NCI-H1930 (cell line): ENCODE measurements at regions not wholly inside any gene's neighbourhood (a gene's known extent, or its start where the extent isn't known, plus 50 kb on each side); places are given as distances from the start of the nearest gene placed in this dataset.
A peak's percentile ranks its signal among the peaks of the same experiment; 100 is the strongest.

ENCODE experiments used
- DNase-seq, 2 experiments: peaks; one replicate each; lab custom pipeline; 2025; lab: John Stamatoyannopoulos, UW

- DNase-seq = no peak
These were observed 526.9 kb upstream of the SGCG start for GRCh38 chr13:22653866-22654265.

GRCh38 chr13:22655106-22655852 lies 525.5 kb upstream of the SGCG start:
- DNase-seq = no peak

- no peak for DNase-seq
These were observed 518.0 kb upstream of the SGCG start for GRCh38 chr13:22662771-22663170.

- no peak for DNase-seq
These were observed 515.3 kb upstream of the SGCG start for GRCh38 chr13:22665506-22665905.

- DNase-seq = no peak
These were observed 490.0 kb upstream of the SGCG start for GRCh38 chr13:22690756-22691155.

GRCh38 chr13:22693691-22694090 lies 487.1 kb upstream of the SGCG start:
- no peak for DNase-seq

GRCh38 chr13:22696433-22696832 lies 484.3 kb upstream of the SGCG start:
- DNase-seq = no peak

GRCh38 chr13:22698467-22698866 lies 482.3 kb upstream of the SGCG start:
- DNase-seq = no peak

- DNase-seq = no peak
These were observed 480.4 kb upstream of the SGCG start for GRCh38 chr13:22700246-22700887.

- DNase-seq = peak in 1 of 2 experiments; percentile 63
These were observed 477.1 kb upstream of the SGCG start for GRCh38 chr13:22703601-22704209.

GRCh38 chr13:22707946-22708345 lies 472.8 kb upstream of the SGCG start:
- DNase-seq = no peak

- DNase-seq = no peak
These were observed 463.7 kb upstream of the SGCG start for GRCh38 chr13:22717036-22717435.

GRCh38 chr13:22726726-22727125 lies 454.1 kb upstream of the SGCG start:
- DNase-seq = no peak

GRCh38 chr13:22735011-22735995 lies 445.5 kb upstream of the SGCG start:
- no peak for DNase-seq

GRCh38 chr13:22736084-22736767 lies 444.6 kb upstream of the SGCG start:
- no peak for DNase-seq

- DNase-seq = no peak
These were observed 444.0 kb upstream of the SGCG start for GRCh38 chr13:22736768-22737092.

- no peak for DNase-seq
These were observed 442.4 kb upstream of the SGCG start for GRCh38 chr13:22738357-22738756.

GRCh38 chr13:22740264-22740663 lies 440.5 kb upstream of the SGCG start:
- no peak for DNase-seq

- peak; percentile 16 to 18 for DNase-seq
These were observed 435.9 kb upstream of the SGCG start for GRCh38 chr13:22744688-22745452.

GRCh38 chr13:22748866-22749577 lies 431.8 kb upstream of the SGCG start:
- DNase-seq = no peak
